Mucosa of gallbladder (tissue), 1 donor: ENCODE measurements at regions not wholly inside any gene's neighbourhood (a gene's known extent, or its start where the extent isn't known, plus 50 kb on each side); places are given as distances from the start of the nearest gene placed in this dataset.
A peak's percentile ranks its signal among the peaks of the same experiment; 100 is the strongest.

Experiments used
- DNase-seq: peaks from one replicate; pipeline ENCODE4 v3.0.0-alpha.2; 2020; ENCODE audit warnings: low spot score
- donor health status: DM: no; HTN: no; CAD: no.

- no peak for DNase-seq
These were observed 118.9 kb downstream of the IRS1 start for GRCh38 chr2:226680719-226681118.

GRCh38 chr2:226679389-226680065, 120.1 kb downstream of the IRS1 start:
- no peak for DNase-seq

GRCh38 chr2:226678422-226678821, 121.2 kb downstream of the IRS1 start:
- no peak for DNase-seq

GRCh38 chr2:226677080-226677479, 122.5 kb downstream of the IRS1 start:
- DNase-seq, result no peak

- DNase-seq, result no peak
These were observed 123.0 kb downstream of the IRS1 start for GRCh38 chr2:226676618-226677017.

GRCh38 chr2:226674123-226674522, 125.5 kb downstream of the IRS1 start:
- no peak for DNase-seq

GRCh38 chr2:226673314-226673723, 126.3 kb downstream of the IRS1 start:
- DNase-seq, result peak; percentile 79

- no peak for DNase-seq
These were observed 128.4 kb downstream of the IRS1 start for GRCh38 chr2:226671141-226671676.

- DNase-seq, result no peak
These were observed 129.7 kb downstream of the IRS1 start for GRCh38 chr2:226669905-226670304.

- no peak for DNase-seq
These were observed 130.4 kb downstream of the IRS1 start for GRCh38 chr2:226669249-226669648.

GRCh38 chr2:226667736-226668135, 131.9 kb downstream of the IRS1 start:
- no peak for DNase-seq

GRCh38 chr2:226665306-226665831, 134.3 kb downstream of the IRS1 start:
- no peak for DNase-seq

- DNase-seq, result no peak
These were observed 135.0 kb downstream of the IRS1 start for GRCh38 chr2:226664661-226665060.

- peak; percentile 80 for DNase-seq
These were observed 135.5 kb downstream of the IRS1 start for GRCh38 chr2:226664140-226664539.

- peak; percentile 52 for DNase-seq
These were observed 137.7 kb downstream of the IRS1 start for GRCh38 chr2:226661789-226662545.

- DNase-seq, result peak; percentile 48
These were observed 139.1 kb downstream of the IRS1 start for GRCh38 chr2:226660526-226660925.

GRCh38 chr2:226660124-226660523, 139.5 kb downstream of the IRS1 start:
- DNase-seq, result no peak

- no peak for DNase-seq
These were observed 140.2 kb downstream of the IRS1 start for GRCh38 chr2:226659410-226659809.

- DNase-seq, result no peak
These were observed 141.1 kb downstream of the IRS1 start for GRCh38 chr2:226658555-226658954.

GRCh38 chr2:226657340-226658053, 142.1 kb downstream of the IRS1 start:
- no peak for DNase-seq

- no peak for DNase-seq
These were observed 143.3 kb downstream of the IRS1 start for GRCh38 chr2:226656367-226656766.

GRCh38 chr2:226655871-226656270, 143.7 kb downstream of the IRS1 start:
- no peak for DNase-seq
